SK-N-SH (cell line): ENCODE measurements at regions not wholly inside any gene's neighbourhood (a gene's known extent, or its start where the extent isn't known, plus 50 kb on each side); places are given as distances from the start of the nearest gene placed in this dataset.
"Not testable (repeated sequence)": the region's sequence is repeated elsewhere in the genome, so short reads cannot be mapped to it uniquely, and the experiment has no call there.

Experiments
- CTCF ChIA-PET: fragments of 300-600, 350-600 bp; formaldehyde crosslinking; extraction: SDS; loops from one replicate; lab custom pipeline; 2021; lab: Yijun Ruan, JAX
- POLR2A ChIA-PET: fragments of 350-600 bp; sonication (Branson Sonifier 250); formaldehyde crosslinking; extraction: SDS; loops from one replicate; lab custom pipeline; 2020; ENCODE audit warnings: antibody characterized with exemption, inconsistent platforms; lab: Yijun Ruan, JAX
- DNase-seq: peaks from one replicate; pipeline ENCODE4 v3.0.0; 2012
- H2AFZ ChIP-seq: fragments of 200-600 bp; sonication (generic); 2 replicates; pipeline ENCODE4 v1.8.1; 2016; ENCODE audit warnings: antibody characterized with exemption, mild to moderate bottlenecking, low read depth
- H3F3A ChIP-seq: fragments of 200-600 bp; sonication (generic); replicated peaks from 2 replicates; pipeline ENCODE3; 2016; ENCODE audit warnings: antibody characterized with exemption, mild to moderate bottlenecking; ENCODE audit not compliant: insufficient read depth
- H3K27ac ChIP-seq, 2 experiments: fragments of 200-500 bp in 1 of 2; fragments of 200-600 bp in 1 of 2; sonication (Bioruptor generic) in 1 of 2; sonication (generic), shearing (Covaris generic) in 1 of 2; 2 replicates each; pipeline versions ENCODE4 v1.5.1 to v1.6.1; 2014 to 2016; ENCODE audit warnings: low read depth in 2 of 2, inconsistent platforms in 1 of 2, low read length in 1 of 2, mild to moderate bottlenecking in 1 of 2, mixed read lengths in 1 of 2
- H3K27me3 ChIP-seq: fragments of 200-600 bp; sonication (generic), shearing (Covaris generic); 2 replicates; pipeline ENCODE4 v1.6.1; 2016; ENCODE audit warnings: mixed run types; ENCODE audit not compliant: insufficient read depth
- H3K36me3 ChIP-seq, 2 experiments: fragments of 200-500 bp in 1 of 2; fragments of 200-600 bp in 1 of 2; sonication (Bioruptor generic) in 1 of 2; sonication (generic) in 1 of 2; replicated peaks in 1 of 2; 2 replicates each; pipeline versions ENCODE3 to v1.5.1; 2014 to 2016; ENCODE audit warnings: low read length in 1 of 2, mild to moderate bottlenecking in 1 of 2; ENCODE audit not compliant: insufficient read depth in 2 of 2, control insufficient read depth in 1 of 2
- H3K4me1 ChIP-seq, 2 experiments: fragments of 200-500 bp in 1 of 2; fragments of 200-600 bp in 1 of 2; sonication (Bioruptor generic) in 1 of 2; sonication (generic), shearing (Covaris generic) in 1 of 2; 2 replicates each; pipeline versions ENCODE4 v1.5.1 to v1.6.1; 2014 to 2016; ENCODE audit warnings: low read depth in 1 of 2, low read length in 1 of 2, mixed run types in 1 of 2; ENCODE audit not compliant: insufficient read depth in 2 of 2, control insufficient read depth in 1 of 2
- H3K4me2 ChIP-seq: fragments of 200-600 bp; sonication (generic), shearing (Covaris generic); 2 replicates; pipeline ENCODE4 v1.6.1; 2017; ENCODE audit warnings: mixed run types
- H3K4me3 ChIP-seq, 2 experiments: fragments of 200-500 bp in 1 of 2; fragments of 200-600 bp in 1 of 2; sonication (Bioruptor generic) in 1 of 2; sonication (generic), shearing (Covaris generic) in 1 of 2; 2 replicates each; pipeline versions ENCODE4 v1.5.1 to v1.8.1; 2014 to 2016; ENCODE audit warnings: low read depth in 2 of 2, inconsistent platforms in 1 of 2, low read length in 1 of 2, mild to moderate bottlenecking in 1 of 2, mixed read lengths in 1 of 2, moderate library complexity in 1 of 2
- H3K79me2 ChIP-seq: fragments of 200-600 bp; sonication (generic); 2 replicates; pipeline ENCODE4 v1.8.1; 2017; ENCODE audit warnings: mild to moderate bottlenecking; ENCODE audit not compliant: insufficient read depth
- H3K9ac ChIP-seq: fragments of 200-600 bp; sonication (generic); 2 replicates; pipeline ENCODE4 v1.6.1; 2017; ENCODE audit warnings: mixed run types
- H3K9me2 ChIP-seq: fragments of 200-600 bp; sonication (generic); 2 replicates; pipeline ENCODE4 v1.6.1; 2017; ENCODE audit warnings: mixed run types
- H3K9me3 ChIP-seq: fragments of 200-600 bp; sonication (generic); 2 replicates; pipeline ENCODE4 v1.6.1; 2017; ENCODE audit warnings: mixed run types, mild to moderate bottlenecking, moderate library complexity
- H4K20me1 ChIP-seq: fragments of 200-600 bp; sonication (generic); 2 replicates; pipeline ENCODE4 v1.6.1; 2017; ENCODE audit warnings: mild to moderate bottlenecking, mixed run types; ENCODE audit not compliant: insufficient read depth
- YY1 ChIP-seq: IDR thresholded peaks from 2 replicates; pipeline ENCODE4 v1.4.0; 2012; ENCODE audit warnings: low read depth, mild to moderate bottlenecking
- WGBS: methylation state at CpG from one replicate; pipeline ENCODE4 v1.1.6; 2017; ENCODE audit warnings: low lambda C conversion rate; 5-methylcytosine and 5-hydroxymethylcytosine counted together
- TF ChIP-seq, protein P1 (sequence below): fragments of 200-600 bp; sonication (generic); IDR thresholded peaks from 2 replicates; pipeline ENCODE4 v1.6.1; 2017; ENCODE audit warnings: antibody characterized with exemption, mild to moderate bottlenecking, moderate library complexity

GRCh38 chr9:42534325-42534983 is 351.0 kb downstream of the SPATA31A6 start:
- H3K9me3 ChIP-seq, H3F3A ChIP-seq, DNase-seq, H3K4me1 ChIP-seq, H3K9me2 ChIP-seq, H3K4me3 ChIP-seq, H3K27me3 ChIP-seq, CTCF ChIA-PET, H3K79me2 ChIP-seq, H3K9ac ChIP-seq, H3K4me2 ChIP-seq, POLR2A ChIA-PET, H2AFZ ChIP-seq, H3K36me3 ChIP-seq, H4K20me1 ChIP-seq, H3K27ac ChIP-seq: not testable (repeated sequence)
- WGBS: 30% methylated on average over 13 of the region's 13 CpGs

DNA sequence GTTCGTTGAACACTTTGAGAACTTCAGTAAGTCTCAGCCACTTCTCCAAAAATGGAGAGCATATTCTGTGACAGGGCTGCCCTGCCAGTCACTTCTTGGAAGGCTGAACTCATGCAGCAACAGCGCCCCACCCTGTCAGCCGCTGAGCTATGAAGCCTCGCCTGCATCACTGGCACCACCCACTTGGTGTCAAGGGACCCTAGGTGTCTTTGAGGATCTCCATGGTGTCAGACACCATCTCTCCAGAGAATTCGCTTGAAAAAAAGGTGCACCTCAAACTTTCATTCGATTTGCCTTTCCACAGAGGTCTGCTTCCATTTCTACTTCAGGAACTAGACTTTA is 351.5 kb downstream of the SPATA31A6 start:
- CTCF ChIA-PET: not testable (repeated sequence)
- WGBS: 4% methylated on average over 6 of the region's 6 CpGs
- TF ChIP-seq, protein P1, sequence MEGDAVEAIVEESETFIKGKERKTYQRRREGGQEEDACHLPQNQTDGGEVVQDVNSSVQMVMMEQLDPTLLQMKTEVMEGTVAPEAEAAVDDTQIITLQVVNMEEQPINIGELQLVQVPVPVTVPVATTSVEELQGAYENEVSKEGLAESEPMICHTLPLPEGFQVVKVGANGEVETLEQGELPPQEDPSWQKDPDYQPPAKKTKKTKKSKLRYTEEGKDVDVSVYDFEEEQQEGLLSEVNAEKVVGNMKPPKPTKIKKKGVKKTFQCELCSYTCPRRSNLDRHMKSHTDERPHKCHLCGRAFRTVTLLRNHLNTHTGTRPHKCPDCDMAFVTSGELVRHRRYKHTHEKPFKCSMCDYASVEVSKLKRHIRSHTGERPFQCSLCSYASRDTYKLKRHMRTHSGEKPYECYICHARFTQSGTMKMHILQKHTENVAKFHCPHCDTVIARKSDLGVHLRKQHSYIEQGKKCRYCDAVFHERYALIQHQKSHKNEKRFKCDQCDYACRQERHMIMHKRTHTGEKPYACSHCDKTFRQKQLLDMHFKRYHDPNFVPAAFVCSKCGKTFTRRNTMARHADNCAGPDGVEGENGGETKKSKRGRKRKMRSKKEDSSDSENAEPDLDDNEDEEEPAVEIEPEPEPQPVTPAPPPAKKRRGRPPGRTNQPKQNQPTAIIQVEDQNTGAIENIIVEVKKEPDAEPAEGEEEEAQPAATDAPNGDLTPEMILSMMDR: peak; percentile 44

DNA sequence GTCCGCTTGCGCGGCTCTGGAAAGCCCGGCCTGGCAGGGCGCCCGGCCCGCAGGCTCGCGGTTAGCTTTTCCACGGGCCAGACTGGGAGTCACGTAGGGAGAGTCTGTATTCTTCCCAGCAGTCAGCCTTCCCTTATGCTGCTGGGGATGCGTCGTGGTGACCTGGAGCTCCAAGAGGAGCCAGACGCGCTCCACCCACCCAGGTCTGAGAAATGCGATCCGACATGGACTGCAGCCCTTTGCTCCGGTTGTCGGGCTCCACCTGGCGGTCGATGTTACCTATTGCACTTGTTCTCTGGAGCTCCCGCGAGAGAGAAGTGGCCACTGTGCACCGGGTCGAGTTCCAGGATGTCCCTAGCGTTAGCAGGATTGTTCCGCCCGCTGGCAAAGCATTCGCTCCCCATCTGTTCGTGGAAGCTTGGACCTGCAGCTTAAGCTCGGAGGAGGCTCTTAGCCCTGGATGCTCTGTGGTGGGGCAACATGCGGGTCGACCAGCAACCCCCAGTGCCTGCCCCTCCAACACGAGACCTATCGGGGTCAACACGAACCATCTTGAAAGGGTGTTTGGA is 367.4 kb downstream of the SPATA31A6 start:
- H2AFZ ChIP-seq, H3K27ac ChIP-seq, H3K79me2 ChIP-seq, H3K4me1 ChIP-seq, H4K20me1 ChIP-seq, H3K4me3 ChIP-seq, H3F3A ChIP-seq, H3K9me3 ChIP-seq, H3K27me3 ChIP-seq, CTCF ChIA-PET, POLR2A ChIA-PET, H3K9me2 ChIP-seq, DNase-seq, H3K36me3 ChIP-seq, H3K4me2 ChIP-seq, H3K9ac ChIP-seq: not testable (repeated sequence)
- WGBS: no CpG with 5 or more reads among the region's 36 CpGs

More for the DNA sequence above, 351.5 kb downstream of the SPATA31A6 start:
- H3K27me3 ChIP-seq, H3F3A ChIP-seq, H3K36me3 ChIP-seq, H3K9me2 ChIP-seq, H2AFZ ChIP-seq, H4K20me1 ChIP-seq, H3K4me2 ChIP-seq, H3K4me1 ChIP-seq, H3K9ac ChIP-seq, H3K27ac ChIP-seq, H3K9me3 ChIP-seq, H3K4me3 ChIP-seq, DNase-seq, H3K79me2 ChIP-seq, POLR2A ChIA-PET: not testable (repeated sequence)

DNA sequence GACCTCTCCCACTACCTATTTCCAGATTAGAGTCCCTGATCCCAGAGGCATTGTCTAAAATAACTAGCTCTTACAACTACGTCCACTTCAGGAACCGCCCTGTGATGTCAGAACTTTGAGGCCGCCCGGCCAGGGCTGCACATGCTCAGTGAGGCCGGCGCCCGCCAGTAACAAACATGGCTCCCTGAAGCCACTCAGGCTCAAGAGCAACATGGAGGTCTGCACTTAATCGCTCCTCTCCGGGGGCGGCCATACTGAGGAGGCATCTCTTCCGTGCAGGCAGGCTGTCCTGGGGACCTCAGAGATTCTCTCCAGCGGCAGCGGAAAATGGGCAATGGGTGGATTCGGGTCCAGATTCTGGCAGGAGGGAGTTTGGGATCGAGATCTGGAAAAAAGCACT is 385.1 kb downstream of the SPATA31A6 start:
- DNase-seq, H3K79me2 ChIP-seq, H3K9me2 ChIP-seq, H3F3A ChIP-seq, H3K4me2 ChIP-seq, H3K36me3 ChIP-seq, H4K20me1 ChIP-seq, H3K4me1 ChIP-seq, H3K9me3 ChIP-seq, CTCF ChIA-PET, POLR2A ChIA-PET, H3K9ac ChIP-seq, H3K27me3 ChIP-seq, H3K4me3 ChIP-seq, H3K27ac ChIP-seq, H2AFZ ChIP-seq: not testable (repeated sequence)
- peak; percentile 84 for TF ChIP-seq YY1
- no CpG with 5 or more reads among the region's 15 CpGs for WGBS

- H4K20me1 ChIP-seq, H2AFZ ChIP-seq, H3K27me3 ChIP-seq, H3K9ac ChIP-seq, H3K27ac ChIP-seq, H3K79me2 ChIP-seq, H3K36me3 ChIP-seq, CTCF ChIA-PET, H3F3A ChIP-seq, H3K4me1 ChIP-seq, POLR2A ChIA-PET, H3K9me2 ChIP-seq, DNase-seq, H3K4me3 ChIP-seq, H3K9me3 ChIP-seq, H3K4me2 ChIP-seq: not testable (repeated sequence)
- WGBS: 0% methylated on average over 1 of the region's 34 CpGs
These were observed 385.6 kb downstream of the SPATA31A6 start for GRCh38 chr9:42568942-42569556.

- H3K4me2 ChIP-seq, H3F3A ChIP-seq, H3K9me2 ChIP-seq, H4K20me1 ChIP-seq, H2AFZ ChIP-seq, H3K27me3 ChIP-seq, H3K4me1 ChIP-seq, H3K4me3 ChIP-seq, H3K36me3 ChIP-seq, POLR2A ChIA-PET, H3K79me2 ChIP-seq, H3K27ac ChIP-seq, DNase-seq, H3K9ac ChIP-seq, H3K9me3 ChIP-seq, CTCF ChIA-PET: not testable (repeated sequence)
- WGBS: 11% methylated on average over 6 of the region's 8 CpGs
These were observed 394.4 kb downstream of the SPATA31A6 start for GRCh38 chr9:42577851-42578250.
